ENCODE measurements at regions not wholly inside any gene's neighbourhood (a gene's known extent, or its start where the extent isn't known, plus 50 kb on each side); places are given as distances from the start of the nearest gene placed in this dataset.

DNA sequence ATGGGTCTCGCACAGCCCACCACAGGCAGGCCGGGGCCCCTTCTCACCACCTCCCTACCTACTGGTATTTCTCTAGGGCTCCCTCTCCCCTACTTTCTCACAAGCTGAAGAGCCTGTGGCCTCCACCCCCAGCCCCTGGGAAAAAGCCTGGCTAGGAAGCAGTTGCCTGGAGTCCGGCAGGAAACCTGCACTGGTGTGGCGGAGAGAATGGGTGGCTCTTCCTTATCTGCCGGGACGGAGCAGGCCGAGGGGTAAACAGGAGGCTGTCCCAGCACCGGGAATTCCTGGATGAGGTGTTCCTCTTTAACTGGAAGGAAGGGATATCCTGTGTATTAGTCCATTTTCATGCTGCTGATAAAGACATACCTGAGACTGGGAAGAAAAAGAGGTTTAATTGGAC, 125.8 kb downstream of the TLR5 start:
- intact Hi-C loops (cut with DNase I): no loop called here
- Histone ChIP-seq H3K27ac (no peak overlapping the region), H3K36me3 (no peaks in the 10 kb centered on the region), H3K9me3 (no peaks in the 10 kb centered on the region), H3K27me3 (replicated peaks; ENCODE audit: insufficient read depth) (no peaks in the 10 kb centered on the region), H3K4me3 (no peak overlapping the region), H3K4me1 (replicated peaks) (no peaks in the 10 kb centered on the region)
- no peak for DNase-seq (ENCODE audit: low spot score)
- TF ChIP-seq CTCF (IDR thresholded peaks at IDR 0.05) (no peak), POLR2A (IDR thresholded peaks at IDR 0.05) (no peak), POLR2AphosphoS5 (IDR thresholded peaks at IDR 0.05) (no peak)
- WGBS: 82% methylated on average over 8 of the region's 8 CpGs

- WGBS: 96% methylated on average over 7 of the region's 7 CpGs
- H3K27me3 ChIP-seq (replicated peaks; ENCODE audit: insufficient read depth): no peaks in the 10 kb centered on the region
- H3K9me3 ChIP-seq: no peaks in the 10 kb centered on the region
- no peaks in the 10 kb centered on the region for H3K36me3 ChIP-seq
- no peak overlapping the region for H3K4me3 ChIP-seq
- no peak for TF ChIP-seq CTCF (IDR thresholded peaks at IDR 0.05)
- TF ChIP-seq POLR2AphosphoS5 (IDR thresholded peaks at IDR 0.05): no peak
- no peak for TF ChIP-seq POLR2A (IDR thresholded peaks at IDR 0.05)
- no peaks in the 10 kb centered on the region for H3K4me1 ChIP-seq (replicated peaks)
- no peak overlapping the region for H3K27ac ChIP-seq
- no peak for DNase-seq (ENCODE audit: low spot score)
- intact Hi-C loops (cut with DNase I): no loop called here
Measured at GRCh38 chr1:223018534-223018933, 124.5 kb downstream of the TLR5 start.

- no peaks in the 10 kb centered on the region for H3K27me3 ChIP-seq (replicated peaks; ENCODE audit: insufficient read depth)
- no peaks in the 10 kb centered on the region for H3K36me3 ChIP-seq
- no peaks in the 10 kb centered on the region for H3K4me1 ChIP-seq (replicated peaks)
- H3K4me3 ChIP-seq: no peak overlapping the region
- H3K9me3 ChIP-seq: no peaks in the 10 kb centered on the region
- no peak overlapping the region for H3K27ac ChIP-seq
- DNase-seq (ENCODE audit: low spot score): no peak
- intact Hi-C loops (cut with DNase I): no loop called here
- TF ChIP-seq POLR2AphosphoS5 (IDR thresholded peaks at IDR 0.05) (no peak), POLR2A (IDR thresholded peaks at IDR 0.05) (no peak), CTCF (IDR thresholded peaks at IDR 0.05) (no peak)
Measured at GRCh38 chr1:223019256-223019655, 123.8 kb downstream of the TLR5 start.

- DNase-seq (ENCODE audit: low spot score): no peak
- WGBS: 88% methylated on average over 4 of the region's 4 CpGs
Measured at GRCh38 chr1:223020770-223021169, 122.3 kb downstream of the TLR5 start.

More at GRCh38 chr1:223020770-223021169, 122.3 kb downstream of the TLR5 start:
- no peak overlapping the region for H3K4me3 ChIP-seq
- TF ChIP-seq POLR2A (IDR thresholded peaks at IDR 0.05) (no peak), POLR2AphosphoS5 (IDR thresholded peaks at IDR 0.05) (no peak), CTCF (IDR thresholded peaks at IDR 0.05) (no peak)
- no peaks in the 10 kb centered on the region for H3K4me1 ChIP-seq (replicated peaks)
- H3K36me3 ChIP-seq: no peaks in the 10 kb centered on the region
- no peaks in the 10 kb centered on the region for H3K9me3 ChIP-seq
- intact Hi-C loops (cut with DNase I): no loop called here
- H3K27me3 ChIP-seq (replicated peaks; ENCODE audit: insufficient read depth): no peaks in the 10 kb centered on the region
- H3K27ac ChIP-seq: no peak overlapping the region
